ENCODE measurements at regions not wholly inside any gene's neighbourhood (a gene's known extent, or its start where the extent isn't known, plus 50 kb on each side); places are given as distances from the start of the nearest gene placed in this dataset.
"Not testable (repeated sequence)": the region's sequence is repeated elsewhere in the genome, so short reads cannot be mapped to it uniquely, and the experiment has no call there.

GRCh38 chr1:229859026-229859425, 208.0 kb upstream of the GALNT2 start:
- TF ChIP-seq CTCF (conservative IDR thresholded peaks at IDR 0.05): no peak
- no peak overlapping the region for H3K27ac ChIP-seq

- H3K27ac ChIP-seq: no peak overlapping the region
- no peak for TF ChIP-seq CTCF (conservative IDR thresholded peaks at IDR 0.05)
These were observed 206.1 kb upstream of the GALNT2 start for GRCh38 chr1:229860926-229861325.

GRCh38 chr1:229862017-229862774, 204.8 kb upstream of the GALNT2 start:
- H3K27ac ChIP-seq: no peak overlapping the region
- TF ChIP-seq CTCF (conservative IDR thresholded peaks at IDR 0.05): no peak

- H3K27ac ChIP-seq: no peak overlapping the region
- no peak for TF ChIP-seq CTCF (conservative IDR thresholded peaks at IDR 0.05)
These were observed 203.1 kb upstream of the GALNT2 start for GRCh38 chr1:229863651-229864545.

- H3K27ac ChIP-seq: no peak overlapping the region
- TF ChIP-seq CTCF (conservative IDR thresholded peaks at IDR 0.05): no peak
These were observed 202.3 kb upstream of the GALNT2 start for GRCh38 chr1:229864686-229865230.

- not testable (repeated sequence) for H3K27ac ChIP-seq
These were observed 201.7 kb upstream of the GALNT2 start for GRCh38 chr1:229865321-229865720.

GRCh38 chr1:229867726-229868125, 199.3 kb upstream of the GALNT2 start:
- TF ChIP-seq CTCF (conservative IDR thresholded peaks at IDR 0.05): no peak

More at GRCh38 chr1:229867726-229868125, 199.3 kb upstream of the GALNT2 start:
- no peak overlapping the region for H3K27ac ChIP-seq

Measured in VCaP (cell line).